ENCODE measurements at regions not wholly inside any gene's neighbourhood (a gene's known extent, or its start where the extent isn't known, plus 50 kb on each side); places are given as distances from the start of the nearest gene placed in this dataset.

DNA sequence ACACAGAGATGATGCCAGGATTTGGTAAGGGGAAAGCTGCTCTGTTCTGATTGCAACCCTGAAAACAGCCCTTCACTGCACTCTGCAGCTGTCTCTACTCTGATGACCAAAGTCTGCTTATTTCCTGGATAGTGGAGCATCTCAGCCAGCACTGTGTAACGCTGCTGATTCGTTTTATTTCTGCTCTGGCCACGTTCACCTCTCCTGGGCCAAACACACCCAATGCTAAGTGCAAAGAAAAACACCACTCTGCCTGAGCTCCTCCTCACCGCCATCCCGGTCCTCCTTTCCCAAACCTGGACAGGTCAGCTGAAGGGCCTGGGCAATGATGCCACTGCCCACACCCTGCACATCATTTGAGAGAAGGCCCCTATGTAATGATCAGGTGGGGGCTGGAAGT, 529.3 kb upstream of the B3GAT1 start:
- H3K9me3 ChIP-seq (ENCODE audit: control insufficient read depth, insufficient read depth, low read depth, low read length): 0 out of 2 replicates have a peak, but pooled peaks cover 4% of the 10 kb centered on the region
- POLR2A ChIA-PET: no interaction called here
- CTCF ChIA-PET: no interaction called here
- no peak overlapping the region for H3K4me3 ChIP-seq (ENCODE audit: low read depth in 2 of 2, low read length in 2 of 2)
- H3K27me3 ChIP-seq (ENCODE audit: control insufficient read depth, insufficient read depth, low read length): no peaks in the 10 kb centered on the region
- no peak overlapping the region for H3K27ac ChIP-seq (ENCODE audit: low read length)
- in situ Hi-C loops (cut with HindIII; ENCODE audit: low pct_unique_long_range_greater_than_20kb, low sequenced_read_pairs) (no loop called here), intact Hi-C loops (cut with micrococcal nuclease; ENCODE audit: unreplicated experiment) (no loop called here)
- ATAC-seq: no peak
- no peaks in the 10 kb centered on the region for H3K36me3 ChIP-seq (ENCODE audit: control insufficient read depth, insufficient read depth, low read length)
- TF ChIP-seq TCF7L2 (IDR thresholded peaks at IDR 0.05; ENCODE audit: low read depth, low read length): no peak
- DNase-seq (ENCODE audit: low read depth, low spot score): no peak
- no TSS peak for BruUV-seq (replicated peaks)
- H3K4me1 ChIP-seq (ENCODE audit: control insufficient read depth, insufficient read depth, low read length): peaks cover 7% of the 10 kb centered on the region

DNA sequence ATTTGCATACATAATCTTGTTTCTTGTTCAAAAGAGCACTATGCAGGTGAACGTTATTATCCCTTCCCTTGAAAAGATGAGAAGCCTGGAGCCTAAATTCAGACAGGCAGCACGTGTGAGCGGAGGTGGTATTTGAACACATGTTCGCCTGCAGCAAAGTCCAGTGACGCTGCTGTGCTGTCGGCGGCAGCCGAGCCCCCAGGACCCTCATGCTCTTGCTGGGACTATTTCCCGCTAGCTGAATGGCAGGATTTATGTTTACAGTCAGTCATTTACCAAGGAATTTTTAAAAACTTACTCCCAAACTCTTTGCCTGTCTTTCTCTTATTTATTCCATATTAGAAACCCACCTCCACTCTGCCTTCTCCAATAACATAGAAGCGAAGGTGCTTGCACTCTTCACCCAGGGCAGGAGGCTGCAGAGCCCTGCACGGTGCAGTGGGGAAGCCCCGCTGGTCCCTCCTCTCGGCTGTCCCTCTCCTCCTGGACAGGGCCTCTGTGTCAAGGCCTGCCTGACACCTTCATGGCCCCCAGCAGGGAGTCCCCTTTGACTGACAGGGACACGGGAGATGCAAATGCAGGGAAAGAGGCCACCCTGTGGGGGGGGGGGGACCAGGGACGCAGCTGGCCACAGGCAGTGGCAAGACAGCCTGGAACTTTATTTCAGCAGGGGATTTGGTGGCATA, 528.5 kb upstream of the B3GAT1 start:
- H3K36me3 ChIP-seq (ENCODE audit: control insufficient read depth, insufficient read depth, low read length): no peaks in the 10 kb centered on the region
- in situ Hi-C loops (cut with HindIII; ENCODE audit: low pct_unique_long_range_greater_than_20kb, low sequenced_read_pairs): no loop called here

More for the DNA sequence above, 528.5 kb upstream of the B3GAT1 start:
- ChIA-PET CTCF (no interaction called here), POLR2A (no interaction called here)
- peaks cover 2% of the 10 kb centered on the region; the same call in 1 of the 2 replicates for H3K4me1 ChIP-seq (ENCODE audit: control insufficient read depth, insufficient read depth, low read length)
- TF ChIP-seq SIN3A (IDR thresholded peaks at IDR 0.05; ENCODE audit: borderline replicate concordance, insufficient read depth, low read depth, low read length): no peak
- TF ChIP-seq CTCF (IDR thresholded peaks at IDR 0.05): no peak
- no peak for TF ChIP-seq POLR2AphosphoS5 (IDR thresholded peaks at IDR 0.05; ENCODE audit: low read depth, low read length)
- TF ChIP-seq TCF7L2 (IDR thresholded peaks at IDR 0.05; ENCODE audit: low read depth, low read length): no peak
- no peak for TF ChIP-seq REST (IDR thresholded peaks at IDR 0.05; ENCODE audit: insufficient read depth in 1 of 2, low read depth in 2 of 2, low read length in 1 of 2)
- DNase-seq (ENCODE audit: low read depth, low spot score): no peak
- H3K9me3 ChIP-seq (ENCODE audit: control insufficient read depth, insufficient read depth, low read depth, low read length): 0 out of 2 replicates have a peak, but pooled peaks cover 4% of the 10 kb centered on the region
- intact Hi-C loops (cut with micrococcal nuclease; ENCODE audit: unreplicated experiment): no loop called here
- BruUV-seq (replicated peaks): no TSS peak
- no peak for ATAC-seq
- H3K27me3 ChIP-seq (ENCODE audit: control insufficient read depth, insufficient read depth, low read length): no peaks in the 10 kb centered on the region
- no peak overlapping the region for H3K4me3 ChIP-seq (ENCODE audit: low read depth in 2 of 2, low read length in 2 of 2)
- H3K27ac ChIP-seq (ENCODE audit: low read length): no peak overlapping the region

Data from Panc1 (cell line).